IMR-90 (cell line): ENCODE measurements at regions not wholly inside any gene's neighbourhood (a gene's known extent, or its start where the extent isn't known, plus 50 kb on each side); places are given as distances from the start of the nearest gene placed in this dataset.

Experiments
- ATAC-seq: fragments of 200-7000 bp; cut with Tn5 transposase; 2 replicates; pipeline ENCODE4 v1.9.1; 2020; ENCODE audit warnings: low read depth, mild to moderate bottlenecking, moderate library complexity
- BruUV-seq: library from RNA; stranded (reverse); fragments of 400-500 nt; replicated peaks from 2 replicates; lab custom pipeline; 2021; lab: Mats Ljungman, UMichigan
- CTCF ChIA-PET: fragments of 300-600 bp; formaldehyde crosslinking; extraction: SDS; loops from one replicate; lab custom pipeline; 2021; ENCODE audit warnings: antibody characterized with exemption; lab: Yijun Ruan, JAX
- POLR2A ChIA-PET: fragments of 300-600 bp; sonication (Branson Sonifier 250); formaldehyde crosslinking; loops from one replicate; lab custom pipeline; 2022; ENCODE audit warnings: antibody characterized with exemption; ENCODE audit not compliant: unreplicated experiment; lab: Charles Lee
- DNase-seq: peaks from one replicate; pipeline ENCODE4 v3.0.0; 2013
- H2AFZ ChIP-seq: replicated peaks from 2 replicates; pipeline ENCODE3; 2013; ENCODE audit warnings: low read length, mild to moderate bottlenecking; ENCODE audit not compliant: poor library complexity
- H2AK5ac ChIP-seq: 2 replicates; pipeline ENCODE4 v1.6.1; 2013; ENCODE audit warnings: low read depth, low read length, inconsistent platforms
- H2AK9ac ChIP-seq: replicated peaks from 2 replicates; pipeline ENCODE3; 2013; ENCODE audit warnings: mild to moderate bottlenecking, low read depth, low read length, moderate library complexity; ENCODE audit not compliant: poor library complexity
- H2BK120ac ChIP-seq: 2 replicates; pipeline ENCODE4 v1.6.1; 2013; ENCODE audit warnings: low read depth, low read length, inconsistent platforms
- H2BK15ac ChIP-seq: 3 replicates; pipeline ENCODE4 v1.6.1; 2013; ENCODE audit warnings: low read depth, low read length, inconsistent platforms
- H2BK20ac ChIP-seq: 2 replicates; pipeline ENCODE4 v1.6.1; 2013; ENCODE audit warnings: low read depth, mild to moderate bottlenecking, inconsistent platforms, low read length, moderate library complexity
- H2BK5ac ChIP-seq: 2 replicates; pipeline ENCODE4 v1.6.1; 2013; ENCODE audit warnings: mild to moderate bottlenecking, low read depth, low read length, inconsistent platforms; ENCODE audit not compliant: poor library complexity, severe bottlenecking
- H3K14ac ChIP-seq: replicated peaks from 2 replicates; pipeline ENCODE4 v1.6.1; 2013; ENCODE audit warnings: low read depth, low read length, inconsistent platforms
- H3K18ac ChIP-seq: 2 replicates; pipeline ENCODE4 v1.6.1; 2013; ENCODE audit warnings: low read depth, low read length, control low read depth
- H3K23ac ChIP-seq: 2 replicates; pipeline ENCODE4 v1.6.1; 2013; ENCODE audit warnings: low read depth, low read length, inconsistent platforms
- H3K27ac ChIP-seq: 2 replicates; pipeline ENCODE4 v1.5.1; 2013; ENCODE audit warnings: mild to moderate bottlenecking, control low read depth, low read length; ENCODE audit not compliant: insufficient read depth
- H3K27me3 ChIP-seq: 2 replicates; pipeline ENCODE4 v1.6.1; 2013; ENCODE audit warnings: low read length; ENCODE audit not compliant: control insufficient read depth, insufficient read depth
- H3K36me3 ChIP-seq: 2 replicates; pipeline ENCODE4 v1.6.1; 2013; ENCODE audit warnings: low read length, mixed read lengths; ENCODE audit not compliant: control insufficient read depth, insufficient read depth
- H3K4ac ChIP-seq: 2 replicates; pipeline ENCODE4 v1.6.1; 2013; ENCODE audit warnings: low read depth, low read length, inconsistent platforms
- H3K4me1 ChIP-seq: 2 replicates; pipeline ENCODE4 v1.6.1; 2013; ENCODE audit warnings: low read length, mixed read lengths; ENCODE audit not compliant: control insufficient read depth, insufficient read depth
- H3K4me2 ChIP-seq: 2 replicates; pipeline ENCODE4 v1.6.1; 2013; ENCODE audit warnings: low read depth, mild to moderate bottlenecking, control low read depth, low read length, moderate library complexity
- H3K4me3 ChIP-seq: 2 replicates; pipeline ENCODE4 v1.5.1; 2013; ENCODE audit warnings: low read depth, mild to moderate bottlenecking, control low read depth, low read length, moderate library complexity; ENCODE audit not compliant: insufficient read depth
- H3K56ac ChIP-seq: 2 replicates; pipeline ENCODE4 v1.6.1; 2013; ENCODE audit warnings: low read length, inconsistent platforms; ENCODE audit not compliant: insufficient read depth; ENCODE audit errors: extremely low read depth
- H3K79me1 ChIP-seq, 2 experiments: 2 replicates each; pipeline ENCODE4 v1.6.1; 2013; ENCODE audit warnings: low read length in 2 of 2, inconsistent platforms in 1 of 2, low read depth in 1 of 2
- H3K9ac ChIP-seq: 2 replicates; pipeline ENCODE4 v1.6.1; 2013; ENCODE audit warnings: low read depth, low read length, control low read depth
- H3K9me1 ChIP-seq: 2 replicates; pipeline ENCODE4 v1.6.1; 2013; ENCODE audit warnings: low read length, inconsistent platforms; ENCODE audit not compliant: insufficient read depth
- H3K9me3 ChIP-seq: 2 replicates; pipeline ENCODE4 v1.6.1; 2013; ENCODE audit warnings: low read length; ENCODE audit not compliant: control insufficient read depth, insufficient read depth
- H4K20me1 ChIP-seq: 2 replicates; pipeline ENCODE4 v1.6.1; 2013; ENCODE audit warnings: low read length, inconsistent platforms; ENCODE audit not compliant: insufficient read depth
- H4K5ac ChIP-seq: 2 replicates; pipeline ENCODE4 v1.6.1; 2013; ENCODE audit warnings: mild to moderate bottlenecking, low read depth, low read length, control low read depth
- H4K8ac ChIP-seq, 2 experiments: 2 replicates each; pipeline ENCODE4 v1.6.1; 2013; ENCODE audit warnings: low read depth in 2 of 2, low read length in 2 of 2, control low read depth in 1 of 2, inconsistent platforms in 1 of 2
- H4K91ac ChIP-seq: 2 replicates; pipeline ENCODE4 v1.6.1; 2013; ENCODE audit warnings: low read depth, low read length, inconsistent platforms; ENCODE audit not compliant: insufficient read depth
- CHD1 ChIP-seq: IDR thresholded peaks from 2 replicates; pipeline ENCODE4 v1.6.1; 2012; ENCODE audit warnings: low read depth, low read length, improper control_type of control experiment
- CTCF ChIP-seq: conservative IDR thresholded peaks from 2 replicates; pipeline ENCODE4 v1.5.1; 2012; ENCODE audit warnings: mild to moderate bottlenecking, low read depth, low read length, improper control_type of control experiment
- MAZ ChIP-seq: IDR thresholded peaks from 2 replicates; pipeline ENCODE4 v1.6.1; 2012; ENCODE audit warnings: low read depth, mild to moderate bottlenecking, low read length, improper control_type of control experiment, moderate library complexity, borderline replicate concordance
- RAD21 ChIP-seq: IDR thresholded peaks from 2 replicates; pipeline ENCODE4 v1.6.1; 2012; ENCODE audit warnings: low read length, improper control_type of control experiment
- RFX5 ChIP-seq: IDR thresholded peaks from 2 replicates; pipeline ENCODE4 v1.8.0; 2012; ENCODE audit warnings: low read depth, mild to moderate bottlenecking, low read length, moderate library complexity
- WGBS, 2 experiments: methylation state at CpG; one replicate each; pipeline versions ENCODE4 v1.1.5 to v1.1.7; 2013; ENCODE audit warnings: missing lambda C conversion rate in 2 of 2; ENCODE audit not compliant: insufficient read length in 1 of 2; ENCODE audit errors: extremely low coverage in 2 of 2; 5-methylcytosine and 5-hydroxymethylcytosine counted together
- dilution Hi-C: fragments of 300-500 bp; cut with HindIII; formaldehyde crosslinking; loops from one replicate; pipeline ENCODE4 v1.14.3; 2018; ENCODE audit warnings: low sequenced_read_pairs; ENCODE audit not compliant: unreplicated experiment
- in situ Hi-C: fragments of 300-500 bp; cut with MboI; formaldehyde crosslinking; loops from 3 replicates; pipeline ENCODE4 v1.14.3; 2019; ENCODE audit warnings: low sequenced_read_pairs, inconsistent platforms, mixed read lengths
- intact Hi-C: fragments of 100-400 bp; cut with micrococcal nuclease; formaldehyde crosslinking; loops from 2 replicates; pipeline ENCODE4 v1.10.0; 2022

GRCh38 chrX:7233580-7234406 lies 85.8 kb upstream of the PUDP start:
- DNase-seq, result no peak
- CTCF ChIA-PET, result interaction anchor here (0.6 kb wide), 1 partner anchor 263 kb away, joined by 3 read pairs; no protein-coding TSS in a partner anchor
- H3K9ac ChIP-seq, result no peak overlapping the region

More at GRCh38 chrX:7233580-7234406, 85.8 kb upstream of the PUDP start:
- H3K9me3 ChIP-seq, result no peaks in the 10 kb centered on the region
- no peak overlapping the region for H3K4me3 ChIP-seq
- dilution Hi-C loops, result no loop called here
- no peak overlapping the region for H2BK20ac ChIP-seq
- H3K9me1 ChIP-seq, result no peaks in the 10 kb centered on the region
- no peak overlapping the region for H2AK5ac ChIP-seq
- H4K20me1 ChIP-seq, result no peaks in the 10 kb centered on the region
- no peak overlapping the region for H2BK5ac ChIP-seq
- no peaks in the 10 kb centered on the region for H3K27me3 ChIP-seq
- no peak overlapping the region for H4K8ac ChIP-seq
- no peak overlapping the region for H4K5ac ChIP-seq
- no peak overlapping the region for H3K14ac ChIP-seq
- no peak overlapping the region for H3K23ac ChIP-seq
- H2BK15ac ChIP-seq, result no peak overlapping the region
- H3K27ac ChIP-seq, result no peak overlapping the region
- BruUV-seq, result no TSS peak
- no CpG with 5 or more reads among the region's 4 CpGs for WGBS, 2 experiments
- no peaks in the 10 kb centered on the region for H3K4me1 ChIP-seq
- no peak overlapping the region for H3K18ac ChIP-seq
- H2AFZ ChIP-seq, result no peak overlapping the region
- no peaks in the 10 kb centered on the region for H3K36me3 ChIP-seq
- no peak overlapping the region for H3K4ac ChIP-seq
- no peak overlapping the region for H2BK120ac ChIP-seq
- in situ Hi-C loops, result no loop called here
- TF ChIP-seq RAD21 (peak; percentile 24), MAZ (no peak), RFX5 (no peak), CHD1 (no peak), CTCF (peak; percentile 24; the same call in 1 of the 2 replicates)
- no peak overlapping the region for H4K91ac ChIP-seq
- intact Hi-C loops, result loop anchor here (5.0 to 10.0 kb wide), 2 partner anchors 351 to 694 kb away; partner anchors contain the start of gene PNPLA4
- no peak overlapping the region for H2AK9ac ChIP-seq
- no peak overlapping the region for H3K4me2 ChIP-seq
- no peaks in the 10 kb centered on the region for H3K79me1 ChIP-seq
- ATAC-seq, result peak; percentile 29
- POLR2A ChIA-PET, result no interaction called here
- H3K56ac ChIP-seq, result no peak overlapping the region
